Gastrocnemius medialis (tissue), 4 donors: ENCODE measurements at regions not wholly inside any gene's neighbourhood (a gene's known extent, or its start where the extent isn't known, plus 50 kb on each side); places are given as distances from the start of the nearest gene placed in this dataset.

Experiments used
- ATAC-seq, 2 donors: fragments of 150-250 bp; one replicate each; pipeline ENCODE4 v1.9.1; 2016
- DNase-seq, 2 donors: peaks; one replicate each; pipeline ENCODE4 v3.0.0-alpha.2; 2019
- H3K27ac ChIP-seq, 4 donors: fragments of 200-600 bp; sonication (generic); 1 replicate in 1 of 4; 2 replicates in 3 of 4; pipeline ENCODE4 v1.5.1; 2016 to 2018; ENCODE audit warnings: mild to moderate bottlenecking in 2 of 4, moderate library complexity in 1 of 4
- H3K27me3 ChIP-seq, 3 donors: fragments of 200-600 bp; sonication (generic) in 2 of 3; 1 replicate in 1 of 3; 2 replicates in 2 of 3; pipeline versions ENCODE4 v1.5.1 to v1.6.0; 2016 to 2019; ENCODE audit warnings: mild to moderate bottlenecking in 1 of 3, moderate library complexity in 1 of 3
- H3K36me3 ChIP-seq, 2 donors: fragments of 200-600 bp; sonication (generic) in 1 of 2; one replicate each; pipeline ENCODE4 v1.5.1; 2017 to 2018
- H3K4me1 ChIP-seq, 2 donors: fragments of 200-600 bp; sonication (generic) in 1 of 2; one replicate each; pipeline ENCODE4 v1.5.1; 2016 to 2017; ENCODE audit warnings: mild to moderate bottlenecking in 2 of 2
- H3K4me3 ChIP-seq, 4 donors: fragments of 200-600 bp; sonication (generic) in 3 of 4; 1 replicate in 1 of 4; 2 replicates in 3 of 4; pipeline ENCODE4 v1.5.1; 2016 to 2019; ENCODE audit warnings: mild to moderate bottlenecking in 2 of 4
- H3K9me3 ChIP-seq, 3 donors: fragments of 200-600 bp; sonication (generic) in 2 of 3; 1 replicate in 1 of 3; 2 replicates in 2 of 3; pipeline ENCODE4 v1.5.1; 2016 to 2019
- CTCF ChIP-seq, 5 experiments: fragments of 450-650 bp in 3 of 5; fragments of 200-600 bp in 2 of 5; sonication (generic) in 2 of 5; IDR thresholded peaks in 4 of 5; conservative IDR thresholded peaks in 1 of 5; 1 replicate in 4 of 5; 2 replicates in 1 of 5; pipeline ENCODE4 v1.5.1; 2016 to 2019; ENCODE audit warnings: antibody characterized with exemption in 5 of 5, mild to moderate bottlenecking in 3 of 5, moderate library complexity in 3 of 5
- POLR2A ChIP-seq, 2 donors: fragments of 450-650 bp; IDR thresholded peaks; one replicate each; pipeline ENCODE4 v1.6.1; 2017; ENCODE audit warnings: antibody characterized with exemption in 2 of 2, mild to moderate bottlenecking in 2 of 2, moderate library complexity in 2 of 2
- in situ Hi-C, 4 donors: fragments of 200-750 bp; cut with MboI; loops; one replicate each; pipeline versions ENCODE4 v1.15.0 to v1.8.0; 2017; ENCODE audit warnings: low sequenced_read_pairs in 4 of 4
- intact Hi-C: fragments of 100-400 bp; cut with DNase I; formaldehyde crosslinking; loops from one replicate; pipeline ENCODE4 v1.15.1; 2023; ENCODE audit warnings: low total_unique reads

GRCh38 chr3:103907567-103907966 lies 1459.1 kb upstream of the ALCAM start:
- Histone ChIP-seq H3K4me3 (no peak overlapping the region), H3K27me3 (no peaks in the 10 kb centered on the region), H3K27ac (no peak overlapping the region), H3K36me3 (no peaks in the 10 kb centered on the region), H3K4me1 (no peaks in the 10 kb centered on the region), H3K9me3 (no peaks in the 10 kb centered on the region)
- no peak for DNase-seq
- no peak for TF ChIP-seq CTCF (IDR thresholded peaks at IDR 0.05 in 4 of 5, conservative IDR thresholded peaks at IDR 0.05 in 1 of 5)
- no peak for TF ChIP-seq POLR2A (IDR thresholded peaks at IDR 0.05)
- intact Hi-C loops (no loop called here), in situ Hi-C loops (loop anchor here in 1 of 4 donors (25.0 kb wide), 1 partner anchor 95 kb away; no protein-coding TSS in a partner anchor)
- no peak for ATAC-seq

GRCh38 chr3:103909395-103909794 lies 1457.3 kb upstream of the ALCAM start:
- Histone ChIP-seq H3K4me3 (no peak overlapping the region), H3K27ac (no peak overlapping the region), H3K9me3 (no peaks in the 10 kb centered on the region), H3K4me1 (no peaks in the 10 kb centered on the region), H3K36me3 (no peaks in the 10 kb centered on the region), H3K27me3 (no peaks in the 10 kb centered on the region)
- in situ Hi-C loops: loop anchor here in 1 of 4 donors (25.0 kb wide), 1 partner anchor 97 kb away; no protein-coding TSS in a partner anchor
- intact Hi-C loops: no loop called here
- ATAC-seq: no peak
- no peak for DNase-seq
- no peak for TF ChIP-seq CTCF (IDR thresholded peaks at IDR 0.05 in 4 of 5, conservative IDR thresholded peaks at IDR 0.05 in 1 of 5)
- TF ChIP-seq POLR2A (IDR thresholded peaks at IDR 0.05): no peak

- no peak for TF ChIP-seq CTCF (IDR thresholded peaks at IDR 0.05 in 4 of 5, conservative IDR thresholded peaks at IDR 0.05 in 1 of 5)
- no peak for TF ChIP-seq POLR2A (IDR thresholded peaks at IDR 0.05)
- ATAC-seq: no peak
- H3K4me1 ChIP-seq: no peaks in the 10 kb centered on the region
Measured at GRCh38 chr3:103918336-103918735, 1448.4 kb upstream of the ALCAM start.

GRCh38 chr3:103919327-103919726 lies 1447.4 kb upstream of the ALCAM start:
- in situ Hi-C loops: loop anchor here in 1 of 4 donors (25.0 kb wide), 1 partner anchor 107 kb away; no protein-coding TSS in a partner anchor

More at GRCh38 chr3:103918336-103918735, 1448.4 kb upstream of the ALCAM start:
- Histone ChIP-seq H3K36me3 (no peaks in the 10 kb centered on the region), H3K9me3 (no peaks in the 10 kb centered on the region), H3K27ac (no peak overlapping the region), H3K4me3 (no peak overlapping the region), H3K27me3 (no peaks in the 10 kb centered on the region)
- intact Hi-C loops (no loop called here), in situ Hi-C loops (loop anchor here in 1 of 4 donors (25.0 kb wide), 1 partner anchor 106 kb away; no protein-coding TSS in a partner anchor)
- DNase-seq: no peak

More at GRCh38 chr3:103919327-103919726, 1447.4 kb upstream of the ALCAM start:
- TF ChIP-seq POLR2A (IDR thresholded peaks at IDR 0.05) (no peak), CTCF (IDR thresholded peaks at IDR 0.05 in 4 of 5, conservative IDR thresholded peaks at IDR 0.05 in 1 of 5) (no peak)
- Histone ChIP-seq H3K9me3 (no peaks in the 10 kb centered on the region), H3K27me3 (no peaks in the 10 kb centered on the region), H3K4me3 (no peak overlapping the region), H3K27ac (no peak overlapping the region), H3K36me3 (no peaks in the 10 kb centered on the region), H3K4me1 (no peaks in the 10 kb centered on the region)
- intact Hi-C loops: no loop called here
- DNase-seq (no peak), ATAC-seq (no peak)
